Muscle of leg (tissue), 3 donors: ENCODE measurements at regions not wholly inside any gene's neighbourhood (a gene's known extent, or its start where the extent isn't known, plus 50 kb on each side); places are given as distances from the start of the nearest gene placed in this dataset.
A peak's percentile ranks its signal among the peaks of the same experiment; 100 is the strongest.
"Not testable (repeated sequence)": the region's sequence is repeated elsewhere in the genome, so short reads cannot be mapped to it uniquely, and the experiment has no call there.

Source experiments
- DNase-seq: peaks from one replicate; pipeline ENCODE4 v3.0.0; 2013
- H3K27ac ChIP-seq: one replicate; pipeline ENCODE4 v1.5.1; 2013; ENCODE audit warnings: mild to moderate bottlenecking, low read length, control low read depth
- H3K27me3 ChIP-seq: one replicate; pipeline ENCODE4 v1.6.1; 2013; ENCODE audit warnings: low read length; ENCODE audit not compliant: control insufficient read depth, insufficient read depth
- H3K36me3 ChIP-seq: one replicate; pipeline ENCODE4 v1.6.1; 2013; ENCODE audit warnings: low read length; ENCODE audit not compliant: control insufficient read depth, insufficient read depth
- H3K4me1 ChIP-seq: one replicate; pipeline ENCODE4 v1.6.1; 2013; ENCODE audit warnings: low read length; ENCODE audit not compliant: control insufficient read depth, insufficient read depth
- H3K4me3 ChIP-seq: one replicate; pipeline ENCODE4 v1.5.1; 2013; ENCODE audit warnings: low read length, control low read depth
- H3K9me3 ChIP-seq: replicated peaks from 2 replicates; pipeline ENCODE4 v1.6.1; 2013; ENCODE audit warnings: low read depth, low read length; ENCODE audit not compliant: control insufficient read depth
- WGBS: methylation state at CpG from one replicate; pipeline ENCODE4 v1.1.5; 2013; ENCODE audit warnings: missing lambda C conversion rate; ENCODE audit not compliant: insufficient coverage; 5-methylcytosine and 5-hydroxymethylcytosine counted together

GRCh38 chr9:21709464-21710058 is 92.9 kb upstream of the MTAP start:
- no peaks in the 10 kb centered on the region for H3K27me3 ChIP-seq
- peak; percentile 22 for DNase-seq
- no peaks in the 10 kb centered on the region for H3K36me3 ChIP-seq
- no peak overlapping the region for H3K27ac ChIP-seq
- H3K4me1 ChIP-seq: no peaks in the 10 kb centered on the region
- WGBS: no CpG with 5 or more reads among the region's 5 CpGs
- H3K9me3 ChIP-seq: no peaks in the 10 kb centered on the region
- no peak overlapping the region for H3K4me3 ChIP-seq

- no CpG with 5 or more reads among the region's 4 CpGs for WGBS
- Histone ChIP-seq H3K36me3 (no peaks in the 10 kb centered on the region), H3K4me3 (no peak overlapping the region), H3K4me1 (no peaks in the 10 kb centered on the region), H3K27ac (no peak overlapping the region), H3K9me3 (no peaks in the 10 kb centered on the region), H3K27me3 (no peaks in the 10 kb centered on the region)
- DNase-seq: no peak
Measured at GRCh38 chr9:21710548-21711191, 91.8 kb upstream of the MTAP start.

- DNase-seq: no peak
- WGBS: no CpG with 5 or more reads among the region's 2 CpGs
Measured at GRCh38 chr9:21711504-21711903, 90.9 kb upstream of the MTAP start.

GRCh38 chr9:21715408-21715807 is 87.0 kb upstream of the MTAP start:
- no peak for DNase-seq
- Histone ChIP-seq H3K9me3 (no peaks in the 10 kb centered on the region), H3K27ac (no peak overlapping the region), H3K36me3 (no peaks in the 10 kb centered on the region), H3K4me1 (no peaks in the 10 kb centered on the region), H3K4me3 (no peak overlapping the region), H3K27me3 (no peaks in the 10 kb centered on the region)
- 0% methylated on average over 1 of the region's 1 CpG for WGBS

More at GRCh38 chr9:21711504-21711903, 90.9 kb upstream of the MTAP start:
- H3K4me1 ChIP-seq: no peaks in the 10 kb centered on the region
- no peak overlapping the region for H3K4me3 ChIP-seq
- H3K36me3 ChIP-seq: no peaks in the 10 kb centered on the region
- H3K9me3 ChIP-seq: no peaks in the 10 kb centered on the region
- no peak overlapping the region for H3K27ac ChIP-seq
- H3K27me3 ChIP-seq: no peaks in the 10 kb centered on the region

GRCh38 chr9:21720758-21721157 is 81.7 kb upstream of the MTAP start:
- Histone ChIP-seq H3K27ac (no peak overlapping the region), H3K36me3 (no peaks in the 10 kb centered on the region), H3K4me1 (no peaks in the 10 kb centered on the region), H3K27me3 (no peaks in the 10 kb centered on the region), H3K4me3 (no peak overlapping the region), H3K9me3 (no peaks in the 10 kb centered on the region)
- WGBS: no CpG with 5 or more reads among the region's 5 CpGs
- no peak for DNase-seq

GRCh38 chr9:21727411-21727810 is 75.0 kb upstream of the MTAP start:
- H3K9me3 ChIP-seq, DNase-seq, H3K27me3 ChIP-seq, H3K36me3 ChIP-seq, H3K27ac ChIP-seq, H3K4me3 ChIP-seq, H3K4me1 ChIP-seq: not testable (repeated sequence)
- WGBS: 83% methylated on average over 9 of the region's 9 CpGs

GRCh38 chr9:21728781-21729180 is 73.7 kb upstream of the MTAP start:
- H3K36me3 ChIP-seq: no peaks in the 10 kb centered on the region
- no peak overlapping the region for H3K4me3 ChIP-seq
- no peak for DNase-seq
- H3K27ac ChIP-seq: no peak overlapping the region
- no peaks in the 10 kb centered on the region for H3K4me1 ChIP-seq
- 0% methylated on average over 1 of the region's 5 CpGs for WGBS
- no peaks in the 10 kb centered on the region for H3K9me3 ChIP-seq
- H3K27me3 ChIP-seq: no peaks in the 10 kb centered on the region

- no peaks in the 10 kb centered on the region for H3K9me3 ChIP-seq
- no peak for DNase-seq
- no peak overlapping the region for H3K27ac ChIP-seq
- no peaks in the 10 kb centered on the region for H3K4me1 ChIP-seq
- no CpG with 5 or more reads among the region's 2 CpGs for WGBS
- H3K27me3 ChIP-seq: no peaks in the 10 kb centered on the region
- no peaks in the 10 kb centered on the region for H3K36me3 ChIP-seq
- no peak overlapping the region for H3K4me3 ChIP-seq
Measured at GRCh38 chr9:21729648-21730047, 72.8 kb upstream of the MTAP start.

GRCh38 chr9:21730899-21731298 is 71.5 kb upstream of the MTAP start:
- Histone ChIP-seq H3K4me3 (no peak overlapping the region), H3K9me3 (no peaks in the 10 kb centered on the region), H3K27ac (no peak overlapping the region), H3K4me1 (no peaks in the 10 kb centered on the region), H3K27me3 (no peaks in the 10 kb centered on the region), H3K36me3 (no peaks in the 10 kb centered on the region)
- no CpG with 5 or more reads among the region's 1 CpG for WGBS
- DNase-seq: no peak

GRCh38 chr9:21741151-21741550 is 61.3 kb upstream of the MTAP start:
- H3K9me3 ChIP-seq: no peaks in the 10 kb centered on the region

GRCh38 chr9:21744320-21744719 is 58.1 kb upstream of the MTAP start:
- DNase-seq: no peak
- Histone ChIP-seq H3K4me1 (no peaks in the 10 kb centered on the region), H3K36me3 (no peaks in the 10 kb centered on the region), H3K27ac (no peak overlapping the region), H3K27me3 (no peaks in the 10 kb centered on the region), H3K4me3 (no peak overlapping the region), H3K9me3 (no peaks in the 10 kb centered on the region)
- WGBS: no CpG with 5 or more reads among the region's 3 CpGs

More at GRCh38 chr9:21741151-21741550, 61.3 kb upstream of the MTAP start:
- Histone ChIP-seq H3K27ac (no peak overlapping the region), H3K27me3 (no peaks in the 10 kb centered on the region), H3K4me1 (no peaks in the 10 kb centered on the region), H3K36me3 (no peaks in the 10 kb centered on the region), H3K4me3 (no peak overlapping the region)
- no peak for DNase-seq
